ENCODE measurements at regions not wholly inside any gene's neighbourhood (a gene's known extent, or its start where the extent isn't known, plus 50 kb on each side); places are given as distances from the start of the nearest gene placed in this dataset.

DNA sequence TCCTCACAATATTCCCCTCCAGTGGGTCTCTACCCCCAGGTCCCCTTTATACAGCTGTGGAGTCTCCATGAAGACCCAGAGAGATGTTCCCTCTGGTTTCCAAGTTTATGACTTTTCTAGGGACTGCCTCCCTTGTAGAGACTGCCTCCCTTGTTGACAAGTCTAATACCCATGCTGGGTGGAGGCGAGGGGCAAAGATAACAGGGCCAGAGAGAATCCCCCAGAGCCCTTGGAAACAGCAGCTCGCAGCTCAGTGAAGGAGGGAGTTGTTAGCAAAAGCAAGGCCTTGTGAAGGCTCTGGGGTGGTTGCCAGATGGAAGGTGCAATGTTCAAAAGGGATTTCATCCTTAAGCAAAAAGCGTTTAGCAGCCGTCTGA, 75.0 kb upstream of the GATA6 start:
- H3K27me3 ChIP-seq = peaks cover 7% of the 10 kb centered on the region
- no peak for TF ChIP-seq POLR2A (IDR thresholded peaks at IDR 0.05)
- TF ChIP-seq, protein P1, sequence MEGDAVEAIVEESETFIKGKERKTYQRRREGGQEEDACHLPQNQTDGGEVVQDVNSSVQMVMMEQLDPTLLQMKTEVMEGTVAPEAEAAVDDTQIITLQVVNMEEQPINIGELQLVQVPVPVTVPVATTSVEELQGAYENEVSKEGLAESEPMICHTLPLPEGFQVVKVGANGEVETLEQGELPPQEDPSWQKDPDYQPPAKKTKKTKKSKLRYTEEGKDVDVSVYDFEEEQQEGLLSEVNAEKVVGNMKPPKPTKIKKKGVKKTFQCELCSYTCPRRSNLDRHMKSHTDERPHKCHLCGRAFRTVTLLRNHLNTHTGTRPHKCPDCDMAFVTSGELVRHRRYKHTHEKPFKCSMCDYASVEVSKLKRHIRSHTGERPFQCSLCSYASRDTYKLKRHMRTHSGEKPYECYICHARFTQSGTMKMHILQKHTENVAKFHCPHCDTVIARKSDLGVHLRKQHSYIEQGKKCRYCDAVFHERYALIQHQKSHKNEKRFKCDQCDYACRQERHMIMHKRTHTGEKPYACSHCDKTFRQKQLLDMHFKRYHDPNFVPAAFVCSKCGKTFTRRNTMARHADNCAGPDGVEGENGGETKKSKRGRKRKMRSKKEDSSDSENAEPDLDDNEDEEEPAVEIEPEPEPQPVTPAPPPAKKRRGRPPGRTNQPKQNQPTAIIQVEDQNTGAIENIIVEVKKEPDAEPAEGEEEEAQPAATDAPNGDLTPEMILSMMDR (IDR thresholded peaks at IDR 0.05) = no peak
- no peak for TF ChIP-seq EP300 (IDR thresholded peaks at IDR 0.05)
- TF ChIP-seq POLR2AphosphoS5 (IDR thresholded peaks at IDR 0.05) = no peak
- no peaks in the 10 kb centered on the region for H3K36me3 ChIP-seq
- no peak for DNase-seq (ENCODE audit: low spot score in 2 of 2)
- no peaks in the 10 kb centered on the region for H3K4me1 ChIP-seq
- no peak overlapping the region for H3K27ac ChIP-seq
- no peaks in the 10 kb centered on the region for H3K9me3 ChIP-seq
- no peak overlapping the region for H3K4me3 ChIP-seq
- 36% methylated on average over 4 of the region's 4 CpGs for WGBS

DNA sequence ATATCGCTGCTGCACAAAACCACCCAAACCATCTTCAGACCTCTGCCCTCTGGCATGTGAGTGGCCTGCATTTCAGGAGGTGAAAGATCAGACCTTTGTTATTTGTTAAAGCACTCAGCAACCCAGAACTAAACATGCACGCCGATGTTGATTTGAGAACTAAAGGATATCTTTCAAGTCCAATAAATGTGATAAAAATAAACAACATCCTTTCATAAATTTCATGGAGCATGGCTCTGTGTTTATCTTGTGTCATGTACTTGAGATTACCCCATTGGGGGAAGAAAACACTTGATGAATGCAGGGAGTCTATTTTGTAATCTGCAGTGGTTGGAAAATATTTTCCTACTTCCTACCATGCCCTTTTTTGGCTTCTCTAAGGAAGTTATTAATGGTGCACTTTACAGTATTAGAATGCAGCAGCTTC, 70.8 kb upstream of the GATA6 start:
- Histone ChIP-seq H3K36me3 (no peaks in the 10 kb centered on the region), H3K4me1 (no peaks in the 10 kb centered on the region), H3K4me3 (no peak overlapping the region), H3K27ac (no peak overlapping the region), H3K27me3 (peaks cover 7% of the 10 kb centered on the region), H3K9me3 (no peaks in the 10 kb centered on the region)
- TF ChIP-seq, protein P1 (IDR thresholded peaks at IDR 0.05) = no peak
- TF ChIP-seq POLR2AphosphoS5 (IDR thresholded peaks at IDR 0.05) (no peak), POLR2A (IDR thresholded peaks at IDR 0.05) (no peak), EP300 (IDR thresholded peaks at IDR 0.05) (no peak)
- 77% methylated on average over 3 of the region's 3 CpGs for WGBS
- DNase-seq (ENCODE audit: low spot score in 2 of 2) = no peak

GRCh38 chr18:22099925-22100324, 69.5 kb upstream of the GATA6 start:
- no peak overlapping the region for H3K4me3 ChIP-seq
- no peaks in the 10 kb centered on the region for H3K4me1 ChIP-seq
- no peak for DNase-seq (ENCODE audit: low spot score in 2 of 2)
- TF ChIP-seq, protein P1 (IDR thresholded peaks at IDR 0.05) = no peak
- TF ChIP-seq POLR2A (IDR thresholded peaks at IDR 0.05) = no peak
- TF ChIP-seq EP300 (IDR thresholded peaks at IDR 0.05) = no peak
- no peak for TF ChIP-seq POLR2AphosphoS5 (IDR thresholded peaks at IDR 0.05)
- H3K27me3 ChIP-seq = no peaks in the 10 kb centered on the region
- H3K9me3 ChIP-seq = no peaks in the 10 kb centered on the region
- 82% methylated on average over 2 of the region's 2 CpGs for WGBS
- no peak overlapping the region for H3K27ac ChIP-seq
- H3K36me3 ChIP-seq = no peaks in the 10 kb centered on the region

DNA sequence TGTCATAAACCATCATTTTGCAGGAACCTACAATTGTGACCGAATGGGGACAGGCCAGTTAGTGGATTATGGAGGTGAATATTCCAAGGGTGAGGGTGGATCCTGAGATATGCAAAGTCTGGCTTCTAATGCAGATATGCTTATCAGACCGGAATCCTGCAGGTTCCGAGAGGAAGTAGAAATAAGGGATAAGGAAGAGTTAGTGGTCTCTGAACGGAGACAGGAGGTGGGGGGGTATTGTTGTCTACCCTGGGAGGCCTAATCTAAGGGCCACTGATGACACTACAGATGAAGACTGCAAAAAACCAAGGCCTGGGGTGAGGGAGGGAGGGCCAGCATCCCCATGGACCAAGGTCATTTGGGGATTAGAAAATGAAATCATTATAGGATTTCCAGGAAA, 67.7 kb upstream of the GATA6 start:
- Histone ChIP-seq H3K27ac (no peak overlapping the region), H3K36me3 (no peaks in the 10 kb centered on the region), H3K4me1 (no peaks in the 10 kb centered on the region), H3K27me3 (no peaks in the 10 kb centered on the region), H3K4me3 (no peak overlapping the region), H3K9me3 (no peaks in the 10 kb centered on the region)
- DNase-seq (ENCODE audit: low spot score in 2 of 2) = no peak
- TF ChIP-seq POLR2A (IDR thresholded peaks at IDR 0.05) = no peak
- TF ChIP-seq POLR2AphosphoS5 (IDR thresholded peaks at IDR 0.05) = no peak
- no peak for TF ChIP-seq EP300 (IDR thresholded peaks at IDR 0.05)
- TF ChIP-seq, protein P1 (IDR thresholded peaks at IDR 0.05) = no peak
- 92% methylated on average over 4 of the region's 4 CpGs for WGBS

DNA sequence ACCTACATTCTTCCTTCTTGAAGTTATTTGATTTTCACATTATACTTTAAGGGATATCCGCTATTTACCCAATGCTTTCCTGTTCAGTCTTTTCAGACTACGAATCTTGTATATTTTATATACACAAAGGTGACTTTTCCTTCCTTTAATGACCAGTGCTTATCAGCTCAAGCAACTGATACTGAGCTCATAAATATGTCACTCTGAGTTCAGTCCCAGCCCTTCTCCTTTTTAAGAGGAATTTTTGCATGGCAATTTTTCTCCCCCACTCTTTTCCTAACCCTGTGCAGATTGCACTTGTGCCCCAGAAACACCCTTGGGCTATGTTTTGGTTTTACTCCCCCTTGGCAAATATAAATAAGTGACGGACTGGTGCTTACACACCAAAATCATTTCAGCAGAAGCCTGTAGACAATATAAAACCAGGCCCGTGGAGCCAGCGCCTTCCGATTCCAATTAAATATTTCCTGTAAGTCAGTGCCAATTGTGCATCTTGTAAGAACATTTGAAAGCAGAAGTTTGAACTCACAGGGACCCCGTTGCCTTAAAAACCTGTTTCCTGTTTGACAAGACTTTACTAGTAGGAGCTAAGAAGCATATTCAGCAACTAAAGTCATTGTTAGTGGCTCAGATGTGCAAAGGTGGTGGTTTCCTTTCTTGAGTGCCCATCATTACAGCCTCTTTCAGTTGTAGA, 66.3 kb upstream of the GATA6 start:
- TF ChIP-seq POLR2AphosphoS5 (IDR thresholded peaks at IDR 0.05) = no peak
- TF ChIP-seq POLR2A (IDR thresholded peaks at IDR 0.05) = no peak
- TF ChIP-seq EP300 (IDR thresholded peaks at IDR 0.05) = no peak
- TF ChIP-seq, protein P1 (IDR thresholded peaks at IDR 0.05) = no peak
- no peak overlapping the region for H3K4me3 ChIP-seq
- WGBS = 33% methylated on average over 7 of the region's 7 CpGs
- DNase-seq (ENCODE audit: low spot score in 2 of 2) = no peak
- H3K36me3 ChIP-seq = no peaks in the 10 kb centered on the region
- no peaks in the 10 kb centered on the region for H3K27me3 ChIP-seq
- H3K27ac ChIP-seq = no peak overlapping the region
- H3K9me3 ChIP-seq = no peaks in the 10 kb centered on the region
- H3K4me1 ChIP-seq = no peaks in the 10 kb centered on the region
